ENCODE measurements at regions not wholly inside any gene's neighbourhood (a gene's known extent, or its start where the extent isn't known, plus 50 kb on each side); places are given as distances from the start of the nearest gene placed in this dataset.

GRCh38 chr6:99080191-99080590 lies 132.4 kb upstream of the FBXL4 start:
- no peak for DNase-seq (ENCODE audit: extremely low spot score in 2 of 2)
- intact Hi-C loops (cut with DNase I), result no loop called here

GRCh38 chr6:99079058-99079457 lies 131.3 kb upstream of the FBXL4 start:
- intact Hi-C loops (cut with DNase I), result no loop called here
- no peaks in the 10 kb centered on the region for H3K4me1 ChIP-seq

More at GRCh38 chr6:99080191-99080590, 132.4 kb upstream of the FBXL4 start:
- Histone ChIP-seq H3K9me3 (no peaks in the 10 kb centered on the region), H3K27me3 (no peaks in the 10 kb centered on the region), H3K4me1 (no peaks in the 10 kb centered on the region), H3K27ac (no peak overlapping the region), H3K4me3 (no peak overlapping the region), H3K36me3 (no peaks in the 10 kb centered on the region)
- no peak for TF ChIP-seq CTCF (IDR thresholded peaks at IDR 0.05)
- TF ChIP-seq POLR2A (IDR thresholded peaks at IDR 0.05), result no peak
- TF ChIP-seq POLR2AphosphoS5 (IDR thresholded peaks at IDR 0.05; ENCODE audit: insufficient read depth in 1 of 2, low read depth in 1 of 2), result no peak

GRCh38 chr6:99073223-99073622 lies 125.5 kb upstream of the FBXL4 start:
- TF ChIP-seq POLR2A (IDR thresholded peaks at IDR 0.05), result no peak
- no peak for TF ChIP-seq POLR2AphosphoS5 (IDR thresholded peaks at IDR 0.05; ENCODE audit: insufficient read depth in 1 of 2, low read depth in 1 of 2)
- TF ChIP-seq CTCF (IDR thresholded peaks at IDR 0.05), result no peak
- no peaks in the 10 kb centered on the region for H3K27me3 ChIP-seq
- H3K4me3 ChIP-seq, result no peak overlapping the region
- no peak for DNase-seq (ENCODE audit: extremely low spot score in 2 of 2)
- no peaks in the 10 kb centered on the region for H3K36me3 ChIP-seq
- H3K27ac ChIP-seq, result no peak overlapping the region
- no peaks in the 10 kb centered on the region for H3K9me3 ChIP-seq
- intact Hi-C loops (cut with DNase I), result no loop called here
- no peaks in the 10 kb centered on the region for H3K4me1 ChIP-seq

More at GRCh38 chr6:99079058-99079457, 131.3 kb upstream of the FBXL4 start:
- TF ChIP-seq POLR2AphosphoS5 (IDR thresholded peaks at IDR 0.05; ENCODE audit: insufficient read depth in 1 of 2, low read depth in 1 of 2) (no peak), CTCF (IDR thresholded peaks at IDR 0.05) (no peak), POLR2A (IDR thresholded peaks at IDR 0.05) (no peak)
- Histone ChIP-seq H3K27me3 (no peaks in the 10 kb centered on the region), H3K36me3 (no peaks in the 10 kb centered on the region), H3K4me3 (no peak overlapping the region), H3K27ac (no peak overlapping the region), H3K9me3 (no peaks in the 10 kb centered on the region)
- no peak for DNase-seq (ENCODE audit: extremely low spot score in 2 of 2)

GRCh38 chr6:99066044-99066443 lies 118.3 kb upstream of the FBXL4 start:
- H3K9me3 ChIP-seq, result no peaks in the 10 kb centered on the region
- no peak for DNase-seq (ENCODE audit: extremely low spot score in 2 of 2)
- H3K27ac ChIP-seq, result no peak overlapping the region
- TF ChIP-seq POLR2AphosphoS5 (IDR thresholded peaks at IDR 0.05; ENCODE audit: insufficient read depth in 1 of 2, low read depth in 1 of 2) (no peak), CTCF (IDR thresholded peaks at IDR 0.05) (no peak), POLR2A (IDR thresholded peaks at IDR 0.05) (no peak)
- H3K36me3 ChIP-seq, result no peaks in the 10 kb centered on the region
- no peak overlapping the region for H3K4me3 ChIP-seq
- H3K4me1 ChIP-seq, result no peaks in the 10 kb centered on the region
- no peaks in the 10 kb centered on the region for H3K27me3 ChIP-seq
- intact Hi-C loops (cut with DNase I), result no loop called here

- TF ChIP-seq POLR2AphosphoS5 (IDR thresholded peaks at IDR 0.05; ENCODE audit: insufficient read depth in 1 of 2, low read depth in 1 of 2) (no peak), CTCF (IDR thresholded peaks at IDR 0.05) (no peak), POLR2A (IDR thresholded peaks at IDR 0.05) (no peak)
- intact Hi-C loops (cut with DNase I), result no loop called here
- no peak overlapping the region for H3K27ac ChIP-seq
Measured at GRCh38 chr6:99064834-99065233, 117.1 kb upstream of the FBXL4 start.

More at GRCh38 chr6:99064834-99065233, 117.1 kb upstream of the FBXL4 start:
- no peaks in the 10 kb centered on the region for H3K4me1 ChIP-seq
- H3K36me3 ChIP-seq, result no peaks in the 10 kb centered on the region
- H3K27me3 ChIP-seq, result no peaks in the 10 kb centered on the region
- DNase-seq (ENCODE audit: extremely low spot score in 2 of 2), result no peak
- no peaks in the 10 kb centered on the region for H3K9me3 ChIP-seq
- no peak overlapping the region for H3K4me3 ChIP-seq
